K562 (cell line): ENCODE measurements at regions not wholly inside any gene's neighbourhood (a gene's known extent, or its start where the extent isn't known, plus 50 kb on each side); places are given as distances from the start of the nearest gene placed in this dataset.

Experiments used
- NR2F6 ChIP-seq: fragments of 450-650 bp; formaldehyde crosslinking; IDR thresholded peaks from 2 replicates; pipeline ENCODE4 v1.4.0; 2020; ENCODE audit warnings: mild to moderate bottlenecking
- POLR2AphosphoS2 ChIP-seq: IDR thresholded peaks from 2 replicates; pipeline ENCODE4 v1.6.1; 2012; ENCODE audit warnings: low read length, improper control_type of control experiment
- REST ChIP-seq, 2 experiments: fragments of 450-650 bp; formaldehyde crosslinking in 1 of 2; IDR thresholded peaks; 2 replicates each; pipeline versions ENCODE4 v1.4.0 to v1.6.1; 2014 to 2020; ENCODE audit warnings: mild to moderate bottlenecking in 2 of 2, borderline replicate concordance in 1 of 2, low read depth in 1 of 2
- UBTF ChIP-seq, 2 experiments: IDR thresholded peaks; 2 replicates each; pipeline ENCODE4 v1.6.1; 2012; ENCODE audit warnings: improper control_type of control experiment in 2 of 2, low read depth in 2 of 2, low read length in 2 of 2, borderline replicate concordance in 1 of 2
- TF ChIP-seq, protein P1 (sequence below): sonication (generic); formaldehyde crosslinking; IDR thresholded peaks from 2 replicates; pipeline ENCODE4 v1.8.1; 2023; ENCODE audit warnings: mild to moderate bottlenecking, missing genetic modification reagents, moderate library complexity

DNA sequence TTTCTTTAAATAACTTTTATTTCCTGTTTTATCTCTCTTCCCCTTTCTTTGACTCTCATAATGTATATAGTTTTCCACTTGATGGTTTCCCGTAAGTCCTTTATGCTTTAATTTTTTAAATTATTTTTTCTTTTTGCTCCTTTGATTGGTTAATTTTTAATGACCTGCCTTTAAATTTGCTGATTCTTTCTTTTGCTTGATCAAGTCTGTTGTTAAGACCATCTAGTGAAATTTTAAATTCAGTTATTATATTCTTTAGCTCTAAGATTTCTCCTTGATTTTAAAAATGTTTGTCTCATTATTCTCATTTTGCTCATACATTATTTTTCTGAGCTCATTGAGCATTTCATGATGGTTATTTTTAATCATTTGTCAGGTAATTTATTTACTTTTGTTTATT is 718.6 kb downstream of the METTL15 start:
- no peak for TF ChIP-seq UBTF (IDR thresholded peaks at IDR 0.05; ENCODE audit: borderline replicate concordance in 1 of 2, low read depth in 2 of 2, low read length in 2 of 2)
- TF ChIP-seq REST (IDR thresholded peaks at IDR 0.05; ENCODE audit: borderline replicate concordance): no peak
- TF ChIP-seq REST (CRISPR knock-in tag; IDR thresholded peaks at IDR 0.05; ENCODE audit: low read depth): no peak
- no peak for TF ChIP-seq NR2F6 (CRISPR knock-in tag)
- TF ChIP-seq POLR2AphosphoS2: no peak
- TF ChIP-seq, protein P1, sequence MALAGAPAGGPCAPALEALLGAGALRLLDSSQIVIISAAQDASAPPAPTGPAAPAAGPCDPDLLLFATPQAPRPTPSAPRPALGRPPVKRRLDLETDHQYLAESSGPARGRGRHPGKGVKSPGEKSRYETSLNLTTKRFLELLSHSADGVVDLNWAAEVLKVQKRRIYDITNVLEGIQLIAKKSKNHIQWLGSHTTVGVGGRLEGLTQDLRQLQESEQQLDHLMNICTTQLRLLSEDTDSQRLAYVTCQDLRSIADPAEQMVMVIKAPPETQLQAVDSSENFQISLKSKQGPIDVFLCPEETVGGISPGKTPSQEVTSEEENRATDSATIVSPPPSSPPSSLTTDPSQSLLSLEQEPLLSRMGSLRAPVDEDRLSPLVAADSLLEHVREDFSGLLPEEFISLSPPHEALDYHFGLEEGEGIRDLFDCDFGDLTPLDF (CRISPR knock-in tag): no peak
